ENCODE measurements at regions not wholly inside any gene's neighbourhood (a gene's known extent, or its start where the extent isn't known, plus 50 kb on each side); places are given as distances from the start of the nearest gene placed in this dataset.

- no peaks in the 10 kb centered on the region for H3K9me3 ChIP-seq (ENCODE audit: control insufficient read depth in 1 of 2, insufficient read depth in 1 of 2, low read depth in 1 of 2, low read length in 2 of 2)
- no peak for DNase-seq (ENCODE audit: low read depth, low spot score)
- no peaks in the 10 kb centered on the region for H3K9me2 ChIP-seq (ENCODE audit: insufficient read depth)
- intact Hi-C loops (cut with micrococcal nuclease) = no loop called here
- no peak overlapping the region for H2AFZ ChIP-seq (ENCODE audit: low read depth, low read length, poor library complexity, severe bottlenecking)
- ChIA-PET RAD21 (ENCODE audit: low non-redundant PET in 1 of 2, low total read pairs in 2 of 2, uncharacterized antibody in 2 of 2, unreplicated experiment in 2 of 2) (no interaction called here), POLR2A (no interaction called here), CTCF (no interaction called here)
- no TSS peak for BruUV-seq (replicated peaks)
- H4K20me1 ChIP-seq (ENCODE audit: insufficient read depth) = no peaks in the 10 kb centered on the region
- no peak for ATAC-seq
- H3K4me2 ChIP-seq (ENCODE audit: low read length) = no peak overlapping the region
- peaks cover 29 to 35% of the 10 kb centered on the region in 2 experiments for H3K4me1 ChIP-seq (ENCODE audit: control insufficient read depth in 1 of 2, insufficient read depth in 2 of 2, low read length in 2 of 2)
- no peak overlapping the region; the same call in 1 of the 2 replicates for H3K27ac ChIP-seq (ENCODE audit: low read depth, low read length)
- no peak overlapping the region for H3K9ac ChIP-seq (ENCODE audit: low read length)
- no peak for TF ChIP-seq EZH2phosphoT487 (IDR thresholded peaks at IDR 0.05; ENCODE audit: borderline replicate concordance)
- TF ChIP-seq POLR2A (IDR thresholded peaks at IDR 0.05; ENCODE audit: borderline replicate concordance, extremely low read depth, insufficient read depth, insufficient read length) = no peak
- no peak for TF ChIP-seq FOSL1 (IDR thresholded peaks at IDR 0.05; ENCODE audit: low read depth)
- TF ChIP-seq CBX3 (IDR thresholded peaks at IDR 0.05; ENCODE audit: low read depth) = no peak
- no peak for TF ChIP-seq SRF (IDR thresholded peaks at IDR 0.05; ENCODE audit: low read depth)
- no peaks in the 10 kb centered on the region for H3K79me2 ChIP-seq (ENCODE audit: insufficient read depth, low read length)
- peaks cover 0 to 20% of the 10 kb centered on the region in 2 experiments; a peak in 3 of 4 replicates for H3K36me3 ChIP-seq (ENCODE audit: control insufficient read depth in 1 of 2, insufficient read depth in 2 of 2, low read length in 2 of 2)
- no peaks in the 10 kb centered on the region for H3K27me3 ChIP-seq (ENCODE audit: insufficient read depth, low read length)
- no peak overlapping the region for H3K4me3 ChIP-seq (replicated peaks in 1 of 2; ENCODE audit: low read depth in 1 of 2, low read length in 2 of 2)
Observed at GRCh38 chr12:124420996-124421674, 126.2 kb downstream of the RFLNA start.

- no peak for DNase-seq (ENCODE audit: low read depth, low spot score)
- no peaks in the 10 kb centered on the region for H3K79me2 ChIP-seq (ENCODE audit: insufficient read depth, low read length)
- no peaks in the 10 kb centered on the region for H3K27me3 ChIP-seq (ENCODE audit: insufficient read depth, low read length)
- ChIA-PET CTCF (no interaction called here), RAD21 (ENCODE audit: low non-redundant PET in 1 of 2, low total read pairs in 2 of 2, uncharacterized antibody in 2 of 2, unreplicated experiment in 2 of 2) (no interaction called here), POLR2A (no interaction called here)
- intact Hi-C loops (cut with micrococcal nuclease) = no loop called here
- no peaks in the 10 kb centered on the region for H4K20me1 ChIP-seq (ENCODE audit: insufficient read depth)
- H3K9me2 ChIP-seq (ENCODE audit: insufficient read depth) = no peaks in the 10 kb centered on the region
- H3K4me2 ChIP-seq (ENCODE audit: low read length) = no peak overlapping the region
- peaks cover 0 to 14% of the 10 kb centered on the region in 2 experiments; a peak in 2 of 4 replicates for H3K36me3 ChIP-seq (ENCODE audit: control insufficient read depth in 1 of 2, insufficient read depth in 2 of 2, low read length in 2 of 2)
- BruUV-seq (replicated peaks) = no TSS peak
- H3K27ac ChIP-seq (ENCODE audit: low read depth, low read length) = no peak overlapping the region
- ATAC-seq = no peak
- no peaks in the 10 kb centered on the region for H3K9me3 ChIP-seq (ENCODE audit: control insufficient read depth in 1 of 2, insufficient read depth in 1 of 2, low read depth in 1 of 2, low read length in 2 of 2)
- H3K9ac ChIP-seq (ENCODE audit: low read length) = no peak overlapping the region
- H2AFZ ChIP-seq (ENCODE audit: low read depth, low read length, poor library complexity, severe bottlenecking) = no peak overlapping the region
- no peak overlapping the region for H3K4me3 ChIP-seq (replicated peaks in 1 of 2; ENCODE audit: low read depth in 1 of 2, low read length in 2 of 2)
- H3K4me1 ChIP-seq (ENCODE audit: control insufficient read depth in 1 of 2, insufficient read depth in 2 of 2, low read length in 2 of 2) = peaks cover 29 to 35% of the 10 kb centered on the region in 2 experiments
- TF ChIP-seq SIN3A (IDR thresholded peaks at IDR 0.05; ENCODE audit: low read depth) (no peak), ZFX (IDR thresholded peaks at IDR 0.05) (no peak), SP1 (IDR thresholded peaks at IDR 0.05; ENCODE audit: low read depth) (no peak), TCF7L2 (IDR thresholded peaks at IDR 0.05; ENCODE audit: borderline replicate concordance, extremely low read depth, insufficient read depth, insufficient read length) (no peak), EGR1 (IDR thresholded peaks at IDR 0.05; ENCODE audit: low read depth) (no peak), YY1 (IDR thresholded peaks at IDR 0.05; ENCODE audit: extremely low read depth, insufficient replicate concordance, low read depth, low read length) (no peak), EZH2phosphoT487 (IDR thresholded peaks at IDR 0.05; ENCODE audit: borderline replicate concordance) (no peak), REST (IDR thresholded peaks at IDR 0.05; ENCODE audit: low read depth) (no peak), RAD21 (IDR thresholded peaks at IDR 0.05; ENCODE audit: low read depth) (no peak), ATF3 (IDR thresholded peaks at IDR 0.05) (no peak), CBX3 (IDR thresholded peaks at IDR 0.05; ENCODE audit: low read depth) (no peak), CEBPB (IDR thresholded peaks at IDR 0.05; ENCODE audit: low read depth) (no peak), ELF1 (IDR thresholded peaks at IDR 0.05; ENCODE audit: borderline replicate concordance, low read depth) (no peak)
Observed at GRCh38 chr12:124420041-124420995, 125.4 kb downstream of the RFLNA start.
